ENCODE measurements at regions not wholly inside any gene's neighbourhood (a gene's known extent, or its start where the extent isn't known, plus 50 kb on each side); places are given as distances from the start of the nearest gene placed in this dataset.

GRCh38 chr6:106035655-106036054 is 50.5 kb upstream of the PRDM1 start:
- no peak for TF ChIP-seq POLR2A (IDR thresholded peaks at IDR 0.05; ENCODE audit: low read length)
- TF ChIP-seq CTCF (IDR thresholded peaks at IDR 0.05): no peak
